ENCODE measurements at regions not wholly inside any gene's neighbourhood (a gene's known extent, or its start where the extent isn't known, plus 50 kb on each side); places are given as distances from the start of the nearest gene placed in this dataset.

DNA sequence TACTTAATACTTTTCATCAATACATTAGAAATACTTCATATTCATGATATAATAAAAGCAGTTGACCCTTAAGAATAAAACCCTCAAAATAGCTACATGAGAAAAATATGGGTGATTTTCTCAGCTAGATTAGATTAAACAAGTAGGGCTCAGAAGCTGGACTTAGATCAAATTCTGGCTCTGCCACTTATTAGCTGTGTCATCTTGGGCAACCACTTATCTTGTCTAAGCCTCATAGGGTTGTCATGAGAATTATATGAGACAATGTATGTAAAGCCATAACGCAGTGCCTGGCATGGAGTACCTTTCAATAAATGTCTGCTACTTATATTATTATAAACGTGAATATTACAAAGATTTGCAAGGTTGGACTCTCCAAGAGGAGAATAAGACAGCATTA, 84.3 kb upstream of the PGRMC2 start:
- no peak for TF ChIP-seq POLR2A (IDR thresholded peaks at IDR 0.05)
- TF ChIP-seq, protein P1, sequence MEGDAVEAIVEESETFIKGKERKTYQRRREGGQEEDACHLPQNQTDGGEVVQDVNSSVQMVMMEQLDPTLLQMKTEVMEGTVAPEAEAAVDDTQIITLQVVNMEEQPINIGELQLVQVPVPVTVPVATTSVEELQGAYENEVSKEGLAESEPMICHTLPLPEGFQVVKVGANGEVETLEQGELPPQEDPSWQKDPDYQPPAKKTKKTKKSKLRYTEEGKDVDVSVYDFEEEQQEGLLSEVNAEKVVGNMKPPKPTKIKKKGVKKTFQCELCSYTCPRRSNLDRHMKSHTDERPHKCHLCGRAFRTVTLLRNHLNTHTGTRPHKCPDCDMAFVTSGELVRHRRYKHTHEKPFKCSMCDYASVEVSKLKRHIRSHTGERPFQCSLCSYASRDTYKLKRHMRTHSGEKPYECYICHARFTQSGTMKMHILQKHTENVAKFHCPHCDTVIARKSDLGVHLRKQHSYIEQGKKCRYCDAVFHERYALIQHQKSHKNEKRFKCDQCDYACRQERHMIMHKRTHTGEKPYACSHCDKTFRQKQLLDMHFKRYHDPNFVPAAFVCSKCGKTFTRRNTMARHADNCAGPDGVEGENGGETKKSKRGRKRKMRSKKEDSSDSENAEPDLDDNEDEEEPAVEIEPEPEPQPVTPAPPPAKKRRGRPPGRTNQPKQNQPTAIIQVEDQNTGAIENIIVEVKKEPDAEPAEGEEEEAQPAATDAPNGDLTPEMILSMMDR (IDR thresholded peaks at IDR 0.05 in 4 of 5, conservative IDR thresholded peaks at IDR 0.05 in 1 of 5): no peak

All from gastrocnemius medialis (tissue), 4 donors.